ENCODE measurements at regions not wholly inside any gene's neighbourhood (a gene's known extent, or its start where the extent isn't known, plus 50 kb on each side); places are given as distances from the start of the nearest gene placed in this dataset.
A peak's percentile ranks its signal among the peaks of the same experiment; 100 is the strongest.

GRCh38 chr5:142433526-142434321 lies 108.9 kb upstream of the SPRY4 start:
- no peak for DNase-seq (ENCODE audit: low spot score)

GRCh38 chr5:142432961-142433360 lies 108.1 kb upstream of the SPRY4 start:
- no peak for DNase-seq (ENCODE audit: low spot score)

GRCh38 chr5:142432369-142432863 lies 107.6 kb upstream of the SPRY4 start:
- DNase-seq (ENCODE audit: low spot score): no peak

- no peak for DNase-seq (ENCODE audit: low spot score)
Measured at GRCh38 chr5:142428773-142429473, 104.1 kb upstream of the SPRY4 start.

- peak; percentile 46 for DNase-seq (ENCODE audit: low spot score)
Measured at GRCh38 chr5:142428036-142428772, 103.4 kb upstream of the SPRY4 start.

GRCh38 chr5:142427529-142427928 lies 102.7 kb upstream of the SPRY4 start:
- DNase-seq (ENCODE audit: low spot score): no peak

GRCh38 chr5:142427015-142427364 lies 102.2 kb upstream of the SPRY4 start:
- no peak for DNase-seq (ENCODE audit: low spot score)

- DNase-seq (ENCODE audit: low spot score): no peak
Measured at GRCh38 chr5:142426129-142427014, 101.6 kb upstream of the SPRY4 start.

- no peak for DNase-seq (ENCODE audit: low spot score)
Measured at GRCh38 chr5:142425286-142426065, 100.7 kb upstream of the SPRY4 start.

GRCh38 chr5:142422429-142422828 lies 97.6 kb upstream of the SPRY4 start:
- DNase-seq (ENCODE audit: low spot score): no peak

- no peak for DNase-seq (ENCODE audit: low spot score)
Measured at GRCh38 chr5:142421621-142422397, 97.0 kb upstream of the SPRY4 start.

- DNase-seq (ENCODE audit: low spot score): no peak
Measured at GRCh38 chr5:142421228-142421617, 96.4 kb upstream of the SPRY4 start.

GRCh38 chr5:142420561-142421227 lies 95.9 kb upstream of the SPRY4 start:
- peak; percentile 70 for DNase-seq (ENCODE audit: low spot score)

GRCh38 chr5:142412581-142412980 lies 87.8 kb upstream of the SPRY4 start:
- no peak for DNase-seq (ENCODE audit: low spot score)

GRCh38 chr5:142411656-142412425 lies 87.0 kb upstream of the SPRY4 start:
- DNase-seq (ENCODE audit: low spot score): peak; percentile 69

GRCh38 chr5:142411103-142411502 lies 86.3 kb upstream of the SPRY4 start:
- DNase-seq (ENCODE audit: low spot score): no peak

GRCh38 chr5:142408981-142409481 lies 84.2 kb upstream of the SPRY4 start:
- no peak for DNase-seq (ENCODE audit: low spot score)

- DNase-seq (ENCODE audit: low spot score): no peak
Measured at GRCh38 chr5:142408536-142408935, 83.7 kb upstream of the SPRY4 start.

All from D341Med (cell line).